H1 (cell line): ENCODE measurements at regions not wholly inside any gene's neighbourhood (a gene's known extent, or its start where the extent isn't known, plus 50 kb on each side); places are given as distances from the start of the nearest gene placed in this dataset.

Source experiments
- ASH2L ChIP-seq: fragments of 200-600, 300-600 bp; sonication (generic); IDR thresholded peaks from one replicate; pipeline ENCODE4 v1.7.1; 2017; ENCODE audit warnings: low read length
- ATF3 ChIP-seq: IDR thresholded peaks from 2 replicates; pipeline ENCODE4 v1.6.1; 2011; ENCODE audit warnings: low read depth, mild to moderate bottlenecking, low read length; ENCODE audit not compliant: insufficient read depth
- BRCA1 ChIP-seq: IDR thresholded peaks from 2 replicates; pipeline ENCODE4 v1.6.1; 2012; ENCODE audit warnings: low read depth, low read length, improper control_type of control experiment
- CEBPB ChIP-seq: IDR thresholded peaks from 2 replicates; pipeline ENCODE4 v1.6.1; 2012; ENCODE audit warnings: low read depth, low read length
- CTCF ChIP-seq, 3 experiments: IDR thresholded peaks; 1 replicate in 2 of 3; 2 replicates in 1 of 3; pipeline versions ENCODE4 v1.5.1 to v1.6.1; 2011; ENCODE audit warnings: low read length in 3 of 3, mild to moderate bottlenecking in 3 of 3, inconsistent platforms in 2 of 3, low read depth in 1 of 3, moderate library complexity in 1 of 3; ENCODE audit not compliant: insufficient read depth in 1 of 3; ENCODE audit errors: control extremely low read depth in 1 of 3
- EP300 ChIP-seq, 2 experiments: IDR thresholded peaks; 1 replicate in 1 of 2; 2 replicates in 1 of 2; pipeline ENCODE4 v1.6.1; 2011 to 2012; ENCODE audit warnings: low read depth in 2 of 2, low read length in 2 of 2, mild to moderate bottlenecking in 2 of 2, borderline replicate concordance in 1 of 2, inconsistent platforms in 1 of 2, moderate library complexity in 1 of 2
- POLR2A ChIP-seq, 2 experiments: IDR thresholded peaks; 1 replicate in 1 of 2; 2 replicates in 1 of 2; pipeline ENCODE4 v1.6.1; 2011; ENCODE audit warnings: low read depth in 2 of 2, low read length in 2 of 2, mild to moderate bottlenecking in 2 of 2; ENCODE audit errors: control extremely low read depth in 1 of 2
- POLR2AphosphoS5 ChIP-seq: IDR thresholded peaks from 2 replicates; pipeline ENCODE4 v1.6.1; 2011; ENCODE audit warnings: low read depth, low read length
- RAD21 ChIP-seq, 2 experiments: IDR thresholded peaks in 1 of 2; conservative IDR thresholded peaks in 1 of 2; 2 replicates each; pipeline ENCODE4 v1.6.1; 2011; ENCODE audit warnings: low read depth in 2 of 2, low read length in 2 of 2, improper control_type of control experiment in 1 of 2, inconsistent platforms in 1 of 2, mild to moderate bottlenecking in 1 of 2, moderate library complexity in 1 of 2
- SIN3A ChIP-seq, 2 experiments: IDR thresholded peaks in 1 of 2; conservative IDR thresholded peaks in 1 of 2; 2 replicates each; pipeline ENCODE4 v1.6.1; 2011 to 2012; ENCODE audit warnings: low read length in 2 of 2, improper control_type of control experiment in 1 of 2, low read depth in 1 of 2, mild to moderate bottlenecking in 1 of 2
- SRF ChIP-seq: IDR thresholded peaks from 2 replicates; pipeline ENCODE4 v1.6.1; 2011; ENCODE audit warnings: mild to moderate bottlenecking, low read depth, low read length, moderate library complexity
- TBP ChIP-seq: IDR thresholded peaks from 2 replicates; pipeline ENCODE4 v1.6.1; 2011; ENCODE audit warnings: low read depth, low read length, improper control_type of control experiment
- TCF12 ChIP-seq: IDR thresholded peaks from 2 replicates; pipeline ENCODE4 v1.6.1; 2011; ENCODE audit warnings: low read depth, mild to moderate bottlenecking, low read length
- USF2 ChIP-seq: IDR thresholded peaks from 2 replicates; pipeline ENCODE4 v1.6.1; 2011; ENCODE audit warnings: low read length, improper control_type of control experiment

- no peak for TF ChIP-seq CTCF (IDR thresholded peaks at IDR 0.05; ENCODE audit: control extremely low read depth in 1 of 3, insufficient read depth in 1 of 3, low read depth in 1 of 3, low read length in 3 of 3)
- no peak for TF ChIP-seq POLR2A (IDR thresholded peaks at IDR 0.05; ENCODE audit: control extremely low read depth in 1 of 2, low read depth in 2 of 2, low read length in 2 of 2)
- no peak for TF ChIP-seq CEBPB
- no peak for TF ChIP-seq POLR2AphosphoS5
- no peak for TF ChIP-seq ASH2L
- TF ChIP-seq USF2 = no peak
- no peak for TF ChIP-seq SIN3A (conservative IDR thresholded peaks at IDR 0.05 in 1 of 2, IDR thresholded peaks at IDR 0.05 in 1 of 2; ENCODE audit: low read depth in 1 of 2, low read length in 2 of 2)
- no peak for TF ChIP-seq TBP
- TF ChIP-seq EP300 (IDR thresholded peaks at IDR 0.05; ENCODE audit: borderline replicate concordance in 1 of 2, low read depth in 2 of 2, low read length in 2 of 2) = no peak
- no peak for TF ChIP-seq SRF
- no peak for TF ChIP-seq ATF3
- no peak for TF ChIP-seq BRCA1
- TF ChIP-seq RAD21 (IDR thresholded peaks at IDR 0.05 in 1 of 2, conservative IDR thresholded peaks at IDR 0.05 in 1 of 2; ENCODE audit: low read depth in 2 of 2, low read length in 2 of 2) = no peak
- TF ChIP-seq TCF12 = no peak
Measured at GRCh38 chr5:44187973-44188372, 201.2 kb downstream of the FGF10 start.
